Progenitor cell of endocrine pancreas (in vitro differentiated cells): ENCODE measurements at regions not wholly inside any gene's neighbourhood (a gene's known extent, or its start where the extent isn't known, plus 50 kb on each side); places are given as distances from the start of the nearest gene placed in this dataset.

ENCODE experiments used
- DNase-seq: peaks from one replicate; pipeline ENCODE4 v3.0.0; 2021; ENCODE audit warnings: low spot score; ENCODE audit not compliant: unreplicated experiment
- H3K27ac Mint-ChIP-seq: 2 replicates; pipeline ENCODE4 v1.8.0; 2021; ENCODE audit warnings: mild to moderate bottlenecking, moderate library complexity, mixed read lengths
- H3K27me3 Mint-ChIP-seq: 2 replicates; pipeline ENCODE4 v1.8.0; 2021; ENCODE audit warnings: mixed read lengths
- H3K36me3 Mint-ChIP-seq: 2 replicates; pipeline ENCODE4 v1.8.0; 2022; ENCODE audit warnings: mixed read lengths; ENCODE audit not compliant: insufficient read depth
- H3K4me1 Mint-ChIP-seq: 2 replicates; pipeline ENCODE4 v1.8.0; 2021; ENCODE audit warnings: low read depth, mixed read lengths
- H3K4me3 Mint-ChIP-seq: 2 replicates; pipeline ENCODE4 v1.8.0; 2021; ENCODE audit warnings: low read depth, mild to moderate bottlenecking, moderate library complexity, mixed read lengths
- H3K9me3 Mint-ChIP-seq: 2 replicates; pipeline ENCODE4 v1.8.0; 2021; ENCODE audit warnings: low read depth, mixed read lengths
- CTCF ChIP-seq: fragments of 200-600 bp; sonication (generic); IDR thresholded peaks from one replicate; pipeline ENCODE4 v1.5.0; 2021; ENCODE audit warnings: antibody characterized with exemption, mild to moderate bottlenecking; ENCODE audit not compliant: unreplicated experiment

- Mint-ChIP-seq H3K4me1 (peaks cover 3% of the 10 kb centered on the region), H3K36me3 (no peaks in the 10 kb centered on the region), H3K27ac (no peak overlapping the region), H3K27me3 (no peaks in the 10 kb centered on the region), H3K9me3 (no peaks in the 10 kb centered on the region), H3K4me3 (no peak overlapping the region)
- TF ChIP-seq CTCF = no peak
- no peak for DNase-seq
Measured at GRCh38 chr2:18980104-18980785, 378.2 kb downstream of the OSR1 start.

- no peak overlapping the region for H3K27ac Mint-ChIP-seq
- TF ChIP-seq CTCF = no peak
- DNase-seq = no peak
- H3K4me1 Mint-ChIP-seq = peaks cover 3% of the 10 kb centered on the region
- H3K36me3 Mint-ChIP-seq = no peaks in the 10 kb centered on the region
- no peak overlapping the region for H3K4me3 Mint-ChIP-seq
- peaks cover 8% of the 10 kb centered on the region for H3K9me3 Mint-ChIP-seq
- H3K27me3 Mint-ChIP-seq = no peaks in the 10 kb centered on the region
Measured at GRCh38 chr2:18977409-18977808, 381.0 kb downstream of the OSR1 start.

GRCh38 chr2:18976168-18976961, 382.1 kb downstream of the OSR1 start:
- Mint-ChIP-seq H3K4me1 (peaks cover 3% of the 10 kb centered on the region), H3K9me3 (peaks cover 8% of the 10 kb centered on the region), H3K4me3 (no peak overlapping the region), H3K27me3 (no peaks in the 10 kb centered on the region), H3K27ac (no peak overlapping the region), H3K36me3 (no peaks in the 10 kb centered on the region)
- DNase-seq = no peak
- TF ChIP-seq CTCF = no peak

GRCh38 chr2:18975506-18976167, 382.8 kb downstream of the OSR1 start:
- Mint-ChIP-seq H3K4me3 (no peak overlapping the region), H3K9me3 (peaks cover 8% of the 10 kb centered on the region), H3K4me1 (peaks cover 6% of the 10 kb centered on the region), H3K27ac (no peak overlapping the region), H3K27me3 (no peaks in the 10 kb centered on the region), H3K36me3 (no peaks in the 10 kb centered on the region)
- no peak for TF ChIP-seq CTCF
- DNase-seq = no peak

- H3K27me3 Mint-ChIP-seq = no peaks in the 10 kb centered on the region
- H3K4me3 Mint-ChIP-seq = no peak overlapping the region
Measured at GRCh38 chr2:18971628-18972027, 382.3 kb upstream of the NT5C1B start.

More at GRCh38 chr2:18971628-18972027, 382.3 kb upstream of the NT5C1B start:
- peaks cover 8% of the 10 kb centered on the region for H3K9me3 Mint-ChIP-seq
- DNase-seq = no peak
- no peaks in the 10 kb centered on the region for H3K36me3 Mint-ChIP-seq
- H3K4me1 Mint-ChIP-seq = peaks cover 15% of the 10 kb centered on the region
- H3K27ac Mint-ChIP-seq = no peak overlapping the region
- no peak for TF ChIP-seq CTCF
